DND-41 (cell line): ENCODE measurements at regions not wholly inside any gene's neighbourhood (a gene's known extent, or its start where the extent isn't known, plus 50 kb on each side); places are given as distances from the start of the nearest gene placed in this dataset.

Experiments
- ATAC-seq: fragments of 200-7000 bp; cut with Tn5 transposase; 3 replicates; pipeline ENCODE4 v1.9.1; 2021; ENCODE audit warnings: low read depth; ENCODE audit not compliant: insufficient read depth
- DNase-seq: peaks from one replicate; pipeline ENCODE4 v3.0.0-alpha.2; 2020
- H2AFZ ChIP-seq: 2 replicates; pipeline ENCODE4 v1.6.0; 2012; ENCODE audit warnings: low read depth, low read length
- H3K27ac ChIP-seq: 2 replicates; pipeline ENCODE4 v1.5.1; 2012; ENCODE audit warnings: low read length, inconsistent platforms
- H3K27me3 ChIP-seq: fragments of 200-600 bp; sonication (generic); 2 replicates; pipeline ENCODE4 v1.6.0; 2012; ENCODE audit warnings: low read length, mild to moderate bottlenecking, inconsistent platforms; ENCODE audit not compliant: insufficient read depth, poor library complexity
- H3K36me3 ChIP-seq: 2 replicates; pipeline ENCODE4 v1.5.1; 2012; ENCODE audit warnings: low read length, inconsistent platforms; ENCODE audit not compliant: insufficient read depth
- H3K4me1 ChIP-seq: 2 replicates; pipeline ENCODE4 v1.5.1; 2012; ENCODE audit warnings: mild to moderate bottlenecking, low read length; ENCODE audit not compliant: insufficient read depth
- H3K4me2 ChIP-seq: 2 replicates; pipeline ENCODE4 v1.6.0; 2012; ENCODE audit warnings: mild to moderate bottlenecking, moderate library complexity, low read length, inconsistent platforms; ENCODE audit not compliant: insufficient read depth
- H3K4me3 ChIP-seq, 2 experiments: fragments of 200-600 bp in 1 of 2; shearing (Covaris generic) in 1 of 2; 2 replicates each; pipeline ENCODE4 v1.5.1; 2012 to 2016; ENCODE audit warnings: inconsistent platforms in 2 of 2, low read length in 2 of 2, mild to moderate bottlenecking in 2 of 2, low read depth in 1 of 2, moderate library complexity in 1 of 2
- H3K79me2 ChIP-seq: 2 replicates; pipeline ENCODE4 v1.6.0; 2012; ENCODE audit warnings: low read length, inconsistent platforms; ENCODE audit not compliant: insufficient read depth
- H3K9ac ChIP-seq: 2 replicates; pipeline ENCODE4 v1.6.0; 2012; ENCODE audit warnings: low read depth, mild to moderate bottlenecking, inconsistent platforms, low read length, moderate library complexity
- H3K9me3 ChIP-seq: 2 replicates; pipeline ENCODE4 v1.5.1; 2012; ENCODE audit warnings: low read length, moderate library complexity, mild to moderate bottlenecking, inconsistent platforms; ENCODE audit not compliant: insufficient read depth, severe bottlenecking
- H4K20me1 ChIP-seq: 2 replicates; pipeline ENCODE4 v1.6.0; 2012; ENCODE audit warnings: low read length; ENCODE audit not compliant: insufficient read depth
- CTCF ChIP-seq: IDR thresholded peaks from 2 replicates; pipeline ENCODE4 v1.5.1; 2012; ENCODE audit warnings: borderline replicate concordance, low read length, moderate library complexity, mild to moderate bottlenecking; ENCODE audit not compliant: poor library complexity, severe bottlenecking; ENCODE audit errors: extremely low read depth
- EZH2 ChIP-seq: IDR thresholded peaks from 3 replicates; pipeline ENCODE4 v1.6.1; 2012; ENCODE audit warnings: borderline replicate concordance, low read depth, mild to moderate bottlenecking, moderate library complexity, low read length, inconsistent platforms; ENCODE audit not compliant: severe bottlenecking

- Histone ChIP-seq H3K9ac (no peak overlapping the region), H2AFZ (no peak overlapping the region), H3K4me1 (no peaks in the 10 kb centered on the region), H3K9me3 (no peaks in the 10 kb centered on the region), H4K20me1 (no peaks in the 10 kb centered on the region), H3K79me2 (no peaks in the 10 kb centered on the region), H3K27ac (no peak overlapping the region), H3K36me3 (no peaks in the 10 kb centered on the region), H3K4me3 (no peak overlapping the region), H3K4me2 (no peak overlapping the region), H3K27me3 (no peaks in the 10 kb centered on the region)
- DNase-seq (no peak), ATAC-seq (no peak)
- TF ChIP-seq EZH2 (no peak), CTCF (no peak)
Measured at GRCh38 chr3:187870360-187871203, 125.3 kb upstream of the BCL6 start.

GRCh38 chr3:187871204-187871591 lies 125.9 kb upstream of the BCL6 start:
- no peak overlapping the region for H3K4me3 ChIP-seq
- H3K9me3 ChIP-seq, result no peaks in the 10 kb centered on the region
- DNase-seq (no peak), ATAC-seq (no peak)
- no peak overlapping the region for H2AFZ ChIP-seq
- no peaks in the 10 kb centered on the region for H3K27me3 ChIP-seq
- H3K27ac ChIP-seq, result no peak overlapping the region
- no peaks in the 10 kb centered on the region for H3K4me1 ChIP-seq
- H3K36me3 ChIP-seq, result no peaks in the 10 kb centered on the region
- H4K20me1 ChIP-seq, result no peaks in the 10 kb centered on the region
- no peaks in the 10 kb centered on the region for H3K79me2 ChIP-seq
- H3K9ac ChIP-seq, result no peak overlapping the region
- no peak overlapping the region for H3K4me2 ChIP-seq
- TF ChIP-seq EZH2, result no peak
- TF ChIP-seq CTCF, result no peak

GRCh38 chr3:187871848-187872247 lies 126.6 kb upstream of the BCL6 start:
- DNase-seq (no peak), ATAC-seq (no peak)
- no peaks in the 10 kb centered on the region for H3K4me1 ChIP-seq
- no peak overlapping the region for H3K9ac ChIP-seq
- H3K27me3 ChIP-seq, result no peaks in the 10 kb centered on the region
- no peak overlapping the region for H3K4me2 ChIP-seq
- H3K27ac ChIP-seq, result no peak overlapping the region
- TF ChIP-seq CTCF, result no peak
- no peak for TF ChIP-seq EZH2
- H2AFZ ChIP-seq, result no peak overlapping the region
- H4K20me1 ChIP-seq, result no peaks in the 10 kb centered on the region
- H3K9me3 ChIP-seq, result no peaks in the 10 kb centered on the region
- H3K79me2 ChIP-seq, result no peaks in the 10 kb centered on the region
- no peak overlapping the region for H3K4me3 ChIP-seq
- H3K36me3 ChIP-seq, result no peaks in the 10 kb centered on the region

- H3K9ac ChIP-seq, result no peak overlapping the region
- ATAC-seq, result no peak
Measured at GRCh38 chr3:187873843-187874242, 128.6 kb upstream of the BCL6 start.

More at GRCh38 chr3:187873843-187874242, 128.6 kb upstream of the BCL6 start:
- Histone ChIP-seq H3K36me3 (no peaks in the 10 kb centered on the region), H3K27ac (no peak overlapping the region), H3K4me3 (no peak overlapping the region), H3K4me2 (no peak overlapping the region), H2AFZ (no peak overlapping the region), H4K20me1 (no peaks in the 10 kb centered on the region), H3K4me1 (no peaks in the 10 kb centered on the region), H3K27me3 (no peaks in the 10 kb centered on the region), H3K9me3 (no peaks in the 10 kb centered on the region), H3K79me2 (no peaks in the 10 kb centered on the region)
- no peak for DNase-seq
- TF ChIP-seq CTCF (no peak), EZH2 (no peak)
